B cell (primary cell): ENCODE measurements at regions not wholly inside any gene's neighbourhood (a gene's known extent, or its start where the extent isn't known, plus 50 kb on each side); places are given as distances from the start of the nearest gene placed in this dataset.

Experiments used
- ATAC-seq: fragments of 200-7000 bp; cut with Tn5 transposase; one replicate; pipeline ENCODE4 v1.10.0; 2021; ENCODE audit warnings: low read depth, mild to moderate bottlenecking, moderate number of reproducible peaks, moderate library complexity
- CTCF ChIA-PET: fragments of 350-600 bp; sonication (Branson Sonifier 250); formaldehyde crosslinking; loops from one replicate; lab custom pipeline; 2021; ENCODE audit warnings: antibody characterized with exemption, inconsistent platforms; lab: Charles Lee
- POLR2A ChIA-PET: fragments of 350-600 bp; sonication (Branson Sonifier 250); formaldehyde crosslinking; loops from one replicate; lab custom pipeline; 2021; ENCODE audit warnings: antibody characterized with exemption; lab: Charles Lee
- DNase-seq: peaks from one replicate; pipeline ENCODE4 v3.0.0; 2013
- H2AFZ ChIP-seq: 2 replicates; pipeline ENCODE4 v1.6.1; 2012; ENCODE audit warnings: mild to moderate bottlenecking, low read depth, low read length; ENCODE audit not compliant: insufficient read depth, poor library complexity, severe bottlenecking
- H3K27ac ChIP-seq, 2 donors: 1 replicate in 1 of 2; 2 replicates in 1 of 2; pipeline ENCODE4 v1.5.1; 2012 to 2013; ENCODE audit warnings: low read length in 2 of 2, mild to moderate bottlenecking in 2 of 2, moderate library complexity in 1 of 2
- H3K27me3 ChIP-seq, 4 experiments: fragments of 200-600 bp in 1 of 4; sonication (generic) in 1 of 4; replicated peaks in 1 of 4; 1 replicate in 2 of 4; 2 replicates in 2 of 4; pipeline versions ENCODE4 v1.6.1 to v1.7.0; 2013 to 2016; ENCODE audit warnings: low read length in 3 of 4, mild to moderate bottlenecking in 2 of 4, mixed read lengths in 1 of 4, moderate library complexity in 1 of 4; ENCODE audit not compliant: insufficient read depth in 4 of 4, control insufficient read depth in 3 of 4; ENCODE audit errors: control extremely low read depth in 1 of 4
- H3K36me3 ChIP-seq, 2 experiments: replicated peaks in 1 of 2; 1 replicate in 1 of 2; 2 replicates in 1 of 2; pipeline versions ENCODE4 v1.6.1 to v1.7.1; 2013; ENCODE audit warnings: low read length in 1 of 2; ENCODE audit not compliant: insufficient read depth in 2 of 2, control insufficient read depth in 1 of 2; ENCODE audit errors: control extremely low read depth in 1 of 2, extremely low read depth in 1 of 2
- H3K4me1 ChIP-seq, 2 donors: fragments of 200-600 bp in 1 of 2; sonication (generic) in 1 of 2; 1 replicate in 1 of 2; 2 replicates in 1 of 2; pipeline versions ENCODE4 v1.5.1 to v1.6.1; 2013 to 2017; ENCODE audit warnings: low read length in 2 of 2; ENCODE audit not compliant: control insufficient read depth in 2 of 2, insufficient read depth in 2 of 2
- H3K4me2 ChIP-seq: replicated peaks from 2 replicates; pipeline ENCODE3; 2012; ENCODE audit warnings: mild to moderate bottlenecking, low read depth, low read length; ENCODE audit not compliant: poor library complexity, severe bottlenecking
- H3K4me3 ChIP-seq, 5 experiments: fragments of 200-600 bp in 1 of 5; sonication (generic) in 1 of 5; 1 replicate in 3 of 5; 2 replicates in 2 of 5; pipeline versions ENCODE4 v1.5.1 to v1.7.0; 2011 to 2016; ENCODE audit warnings: low read length in 4 of 5, mild to moderate bottlenecking in 4 of 5, low read depth in 2 of 5, control low read depth in 1 of 5, moderate library complexity in 1 of 5; ENCODE audit not compliant: insufficient read depth in 1 of 5; ENCODE audit errors: control extremely low read depth in 1 of 5, extremely low read depth in 1 of 5
- H3K79me2 ChIP-seq: fragments of 200-600 bp; sonication (generic); one replicate; pipeline ENCODE4 v1.6.0; 2016; ENCODE audit warnings: low read length; ENCODE audit not compliant: control insufficient read depth, insufficient read depth
- H3K9ac ChIP-seq: fragments of 200-600 bp; sonication (generic); 2 replicates; pipeline ENCODE4 v1.6.1; 2017; ENCODE audit warnings: mild to moderate bottlenecking, low read length, moderate library complexity
- H3K9me3 ChIP-seq, 3 donors: one replicate each; pipeline versions ENCODE4 v1.6.1 to v1.7.1; 2013; ENCODE audit warnings: low read length in 2 of 3; ENCODE audit not compliant: control insufficient read depth in 2 of 3, insufficient read depth in 1 of 3; ENCODE audit errors: control extremely low read depth in 1 of 3
- H4K20me1 ChIP-seq: 2 replicates; pipeline ENCODE4 v1.6.0; 2012; ENCODE audit warnings: mild to moderate bottlenecking, low read length; ENCODE audit not compliant: insufficient read depth, control insufficient read depth, poor library complexity, severe bottlenecking
- H3K27ac Mint-ChIP-seq: one replicate; pipeline ENCODE4 v1.8.0; 2021; ENCODE audit warnings: mixed read lengths
- H3K27me3 Mint-ChIP-seq: one replicate; pipeline ENCODE4 v1.8.0; 2021; ENCODE audit warnings: mixed read lengths
- H3K4me1 Mint-ChIP-seq: one replicate; pipeline ENCODE4 v1.8.0; 2021; ENCODE audit warnings: mixed read lengths
- H3K4me3 Mint-ChIP-seq: one replicate; pipeline ENCODE4 v1.8.0; 2021; ENCODE audit warnings: mixed read lengths
- H3K9me3 Mint-ChIP-seq: one replicate; pipeline ENCODE4 v1.8.0; 2022; ENCODE audit warnings: mixed read lengths; ENCODE audit not compliant: insufficient read depth
- CTCF ChIP-seq: fragments of 200-600 bp; IDR thresholded peaks from one replicate; pipeline ENCODE4 v1.8.0; 2022; ENCODE audit warnings: antibody characterized with exemption, mild to moderate bottlenecking
- EZH2 ChIP-seq: IDR thresholded peaks from 2 replicates; pipeline ENCODE4 v1.6.1; 2012; ENCODE audit warnings: borderline replicate concordance, low read depth, mild to moderate bottlenecking, moderate library complexity, low read length; ENCODE audit not compliant: insufficient read depth, poor library complexity, severe bottlenecking
- WGBS: methylation state at CpG from one replicate; pipeline ENCODE4 v1.1.5; 2013; ENCODE audit warnings: missing lambda C conversion rate; ENCODE audit not compliant: insufficient coverage; 5-methylcytosine and 5-hydroxymethylcytosine counted together
- intact Hi-C: fragments of 100-400 bp; cut with micrococcal nuclease; formaldehyde crosslinking; loops from one replicate; pipeline ENCODE4 v1.10.0; 2022

GRCh38 chr2:38159191-38159590, 83.2 kb upstream of the CYP1B1 start:
- no peak for ATAC-seq
- 98% methylated on average over 6 of the region's 6 CpGs for WGBS
- no peak overlapping the region for H3K27ac Mint-ChIP-seq

More at GRCh38 chr2:38159191-38159590, 83.2 kb upstream of the CYP1B1 start:
- Mint-ChIP-seq H3K27me3 (peaks cover 40% of the 10 kb centered on the region), H3K4me1 (no peaks in the 10 kb centered on the region), H3K9me3 (no peaks in the 10 kb centered on the region), H3K4me3 (no peak overlapping the region)
- H3K9ac ChIP-seq, result no peak overlapping the region
- H3K4me2 ChIP-seq, result no peak overlapping the region
- H3K9me3 ChIP-seq, result no peaks in the 10 kb centered on the region
- H3K4me3 ChIP-seq, result no peak overlapping the region
- intact Hi-C loops, result no loop called here
- H4K20me1 ChIP-seq, result no peaks in the 10 kb centered on the region
- DNase-seq, result no peak
- ChIA-PET CTCF (no interaction called here), POLR2A (no interaction called here)
- TF ChIP-seq CTCF, result no peak
- TF ChIP-seq EZH2, result no peak
- H3K4me1 ChIP-seq, result no peaks in the 10 kb centered on the region
- no peaks in the 10 kb centered on the region for H3K79me2 ChIP-seq
- H3K27me3 ChIP-seq, result peaks cover 0 to 3% (median 0%) of the 10 kb centered on the region in 4 experiments
- H2AFZ ChIP-seq, result no peak overlapping the region
- no peak overlapping the region for H3K27ac ChIP-seq
- no peaks in the 10 kb centered on the region for H3K36me3 ChIP-seq
